WTC11 (cell line): ENCODE measurements at regions not wholly inside any gene's neighbourhood (a gene's known extent, or its start where the extent isn't known, plus 50 kb on each side); places are given as distances from the start of the nearest gene placed in this dataset.

Source experiments
- CTCF ChIP-seq: fragments of 200-600 bp; IDR thresholded peaks from 2 replicates; pipeline ENCODE4 v1.8.0; 2022; ENCODE audit warnings: antibody characterized with exemption
- FOXJ3 ChIP-seq: sonication (generic); formaldehyde crosslinking; IDR thresholded peaks from 2 replicates; pipeline ENCODE4 v1.9.0; 2021; ENCODE audit warnings: missing genetic modification reagents, mild to moderate bottlenecking, borderline replicate concordance
- SMAD4 ChIP-seq: sonication (generic); formaldehyde crosslinking; IDR thresholded peaks from 2 replicates; pipeline ENCODE4 v1.8.0; 2022; ENCODE audit warnings: mild to moderate bottlenecking, missing genetic modification reagents
- SP1 ChIP-seq: sonication (generic); formaldehyde crosslinking; conservative IDR thresholded peaks from 2 replicates; pipeline ENCODE4 v1.8.1; 2022; ENCODE audit warnings: missing genetic modification reagents

- TF ChIP-seq CTCF (no peak), SMAD4 (CRISPR knock-in tag) (no peak), FOXJ3 (no peak), SP1 (CRISPR knock-in tag) (no peak)
These were observed 384.8 kb upstream of the MEF2C start for GRCh38 chr5:89267788-89268187.
